Ramos (cell line): ENCODE measurements at regions not wholly inside any gene's neighbourhood (a gene's known extent, or its start where the extent isn't known, plus 50 kb on each side); places are given as distances from the start of the nearest gene placed in this dataset.

Source experiments
- in situ Hi-C: fragments of 300-500 bp; cut with MboI; formaldehyde crosslinking; loops from one replicate; pipeline ENCODE4 v1.14.3; 2022; ENCODE audit warnings: low sequenced_read_pairs; ENCODE audit not compliant: unreplicated experiment

- in situ Hi-C loops = no loop called here
Observed at GRCh38 chr12:125687403-125687802, 622.2 kb downstream of the AACS start.

- in situ Hi-C loops = no loop called here
Observed at GRCh38 chr12:125687820-125688219, 622.6 kb downstream of the AACS start.

- in situ Hi-C loops = no loop called here
Observed at GRCh38 chr12:125688223-125688622, 623.0 kb downstream of the AACS start.

- in situ Hi-C loops = no loop called here
Observed at GRCh38 chr12:125688881-125689280, 623.6 kb downstream of the AACS start.

- in situ Hi-C loops = no loop called here
Observed at GRCh38 chr12:125689576-125690410, 624.6 kb downstream of the AACS start.

GRCh38 chr12:125690841-125691240 lies 625.6 kb downstream of the AACS start:
- in situ Hi-C loops = no loop called here

GRCh38 chr12:125696054-125696453 lies 630.8 kb downstream of the AACS start:
- in situ Hi-C loops = no loop called here

- in situ Hi-C loops = no loop called here
Observed at GRCh38 chr12:125704803-125705202, 639.6 kb downstream of the AACS start.

- in situ Hi-C loops = no loop called here
Observed at GRCh38 chr12:125720961-125721360, 655.7 kb downstream of the AACS start.

- in situ Hi-C loops = no loop called here
Observed at GRCh38 chr12:125734137-125734536, 668.9 kb downstream of the AACS start.

- in situ Hi-C loops = no loop called here
Observed at GRCh38 chr12:125738211-125738610, 673.0 kb downstream of the AACS start.

GRCh38 chr12:125742413-125742812 lies 677.2 kb downstream of the AACS start:
- in situ Hi-C loops = no loop called here

GRCh38 chr12:125744201-125744600 lies 679.0 kb downstream of the AACS start:
- in situ Hi-C loops = no loop called here

GRCh38 chr12:125755512-125755911 lies 690.3 kb downstream of the AACS start:
- in situ Hi-C loops = no loop called here

- in situ Hi-C loops = no loop called here
Observed at GRCh38 chr12:125766091-125766490, 700.9 kb downstream of the AACS start.

- in situ Hi-C loops = no loop called here
Observed at GRCh38 chr12:125772403-125772802, 707.2 kb downstream of the AACS start.

- in situ Hi-C loops = no loop called here
Observed at GRCh38 chr12:125773033-125773640, 707.9 kb downstream of the AACS start.

- in situ Hi-C loops = no loop called here
Observed at GRCh38 chr12:125775507-125775906, 710.3 kb downstream of the AACS start.

- in situ Hi-C loops = no loop called here
Observed at GRCh38 chr12:125776212-125776611, 711.0 kb downstream of the AACS start.

GRCh38 chr12:125786143-125786542 lies 720.9 kb downstream of the AACS start:
- in situ Hi-C loops = no loop called here

- in situ Hi-C loops = no loop called here
Observed at GRCh38 chr12:125794401-125794800, 729.2 kb downstream of the AACS start.
